ENCODE measurements at regions not wholly inside any gene's neighbourhood (a gene's known extent, or its start where the extent isn't known, plus 50 kb on each side); places are given as distances from the start of the nearest gene placed in this dataset.

- H3K4me3 Mint-ChIP-seq: no peak overlapping the region
- DNase-seq: no peak
- H3K4me1 Mint-ChIP-seq (ENCODE audit: low read depth): peaks cover 54% of the 10 kb centered on the region
- 0 out of 2 replicates have a peak, but pooled peaks cover 1% of the 10 kb centered on the region for H3K27me3 Mint-ChIP-seq (ENCODE audit: insufficient read depth)
- H3K9me3 Mint-ChIP-seq: no peaks in the 10 kb centered on the region
- no peak for TF ChIP-seq CTCF (IDR thresholded peaks at IDR 0.05)
- peaks cover 27% of the 10 kb centered on the region for H3K36me3 Mint-ChIP-seq (ENCODE audit: low read depth)
- no peak overlapping the region for H3K27ac Mint-ChIP-seq
Observed at GRCh38 chr20:3316136-3316535, 77.1 kb upstream of the SLC4A11 start.

GRCh38 chr20:3315136-3315535 is 76.1 kb upstream of the SLC4A11 start:
- DNase-seq: no peak
- Mint-ChIP-seq H3K27me3 (ENCODE audit: insufficient read depth) (0 out of 2 replicates have a peak, but pooled peaks cover 1% of the 10 kb centered on the region), H3K27ac (peak overlapping the region; percentile 11; the same call in 1 of the 2 replicates), H3K36me3 (ENCODE audit: low read depth) (peaks cover 27% of the 10 kb centered on the region), H3K4me1 (ENCODE audit: low read depth) (peaks cover 54% of the 10 kb centered on the region), H3K4me3 (no peak overlapping the region), H3K9me3 (no peaks in the 10 kb centered on the region)
- no peak for TF ChIP-seq CTCF (IDR thresholded peaks at IDR 0.05)

GRCh38 chr20:3314391-3314790 is 75.4 kb upstream of the SLC4A11 start:
- Mint-ChIP-seq H3K9me3 (no peaks in the 10 kb centered on the region), H3K27ac (peak overlapping the region; percentile 88), H3K4me3 (no peak overlapping the region), H3K4me1 (ENCODE audit: low read depth) (peaks cover 55% of the 10 kb centered on the region), H3K36me3 (ENCODE audit: low read depth) (peaks cover 25% of the 10 kb centered on the region), H3K27me3 (ENCODE audit: insufficient read depth) (peaks cover 1% of the 10 kb centered on the region; the same call in 1 of the 2 replicates)
- no peak for DNase-seq
- no peak for TF ChIP-seq CTCF (IDR thresholded peaks at IDR 0.05)

GRCh38 chr20:3313683-3314065 is 74.7 kb upstream of the SLC4A11 start:
- Mint-ChIP-seq H3K36me3 (ENCODE audit: low read depth) (peaks cover 28% of the 10 kb centered on the region), H3K4me1 (ENCODE audit: low read depth) (peaks cover 62% of the 10 kb centered on the region), H3K4me3 (peak overlapping the region; percentile 2), H3K27ac (peak overlapping the region; percentile 88), H3K27me3 (ENCODE audit: insufficient read depth) (peaks cover 1% of the 10 kb centered on the region; the same call in 1 of the 2 replicates), H3K9me3 (no peaks in the 10 kb centered on the region)
- no peak for DNase-seq
- no peak for TF ChIP-seq CTCF (IDR thresholded peaks at IDR 0.05)

GRCh38 chr20:3312940-3313682 is 74.1 kb upstream of the SLC4A11 start:
- peak overlapping the region; percentile 2 for H3K4me3 Mint-ChIP-seq
- peaks cover 1% of the 10 kb centered on the region; the same call in 1 of the 2 replicates for H3K27me3 Mint-ChIP-seq (ENCODE audit: insufficient read depth)
- H3K9me3 Mint-ChIP-seq: no peaks in the 10 kb centered on the region
- TF ChIP-seq CTCF (IDR thresholded peaks at IDR 0.05): no peak
- H3K4me1 Mint-ChIP-seq (ENCODE audit: low read depth): peaks cover 58% of the 10 kb centered on the region
- H3K27ac Mint-ChIP-seq: peak overlapping the region; percentile 88
- H3K36me3 Mint-ChIP-seq (ENCODE audit: low read depth): peaks cover 29% of the 10 kb centered on the region
- peak; percentile 68 for DNase-seq

Measured in HFFc6 (cell line).